GM12878 (cell line): ENCODE measurements at regions not wholly inside any gene's neighbourhood (a gene's known extent, or its start where the extent isn't known, plus 50 kb on each side); places are given as distances from the start of the nearest gene placed in this dataset.

Source experiments
- ATAC-seq: fragments of 200-7000 bp; cut with Tn5 transposase; 3 replicates; pipeline ENCODE4 v1.9.1; 2020; ENCODE audit warnings: mild to moderate bottlenecking, moderate library complexity
- BruUV-seq: library from RNA; stranded (reverse); fragments of 400-500 nt; replicated peaks from 2 replicates; lab custom pipeline; 2021; lab: Mats Ljungman, UMichigan
- CTCF ChIA-PET: fragments of 300-600 bp; sonication (Branson Sonifier 250); formaldehyde crosslinking; extraction: SDS; loops from one replicate; lab custom pipeline; 2021; ENCODE audit warnings: inconsistent platforms; lab: Yijun Ruan, JAX
- POLR2A ChIA-PET: fragments of 350-600 bp; formaldehyde crosslinking; extraction: SDS; loops from one replicate; lab custom pipeline; 2021; ENCODE audit warnings: inconsistent platforms; lab: Charles Lee
- RAD21 ChIA-PET: fragments of 300-600 bp; sonication (Branson Sonifier 250); formaldehyde crosslinking; loops from one replicate; lab custom pipeline; 2023; ENCODE audit warnings: antibody characterized with exemption; ENCODE audit not compliant: unreplicated experiment; lab: Charles Lee
- SMC1A ChIA-PET: fragments of 300-600 bp; sonication (Branson Sonifier 250); formaldehyde crosslinking; loops from one replicate; lab custom pipeline; 2023; ENCODE audit not compliant: unreplicated experiment, uncharacterized antibody; lab: Charles Lee
- DNase-seq: peaks from one replicate; pipeline ENCODE4 v3.0.0-alpha.2; 2011; ENCODE audit warnings: low read depth, low spot score
- FAIRE-seq: peaks from 3 replicates; lab custom pipeline; 2011; peaks lifted over from hg19 to GRCh38; lab: Jason Lieb, UNC
- H2AFZ ChIP-seq: 2 replicates; pipeline ENCODE4 v1.6.0; 2011; ENCODE audit warnings: low read depth, low read length, control low read depth; ENCODE audit not compliant: control insufficient read depth
- H3K27ac ChIP-seq: 2 replicates; pipeline ENCODE4 v1.5.1; 2011; ENCODE audit warnings: control low read depth; ENCODE audit not compliant: control insufficient read depth, insufficient read depth
- H3K27me3 ChIP-seq, 2 experiments: replicated peaks in 1 of 2; 2 replicates each; pipeline versions ENCODE4 v1.6.0 to v1.6.1; 2011; ENCODE audit warnings: low read length in 1 of 2; ENCODE audit not compliant: control insufficient read depth in 2 of 2, insufficient read depth in 2 of 2
- H3K36me3 ChIP-seq, 2 experiments: 2 replicates each; pipeline ENCODE4 v1.5.1; 2011; ENCODE audit warnings: low read length in 1 of 2; ENCODE audit not compliant: control insufficient read depth in 2 of 2, insufficient read depth in 2 of 2
- H3K4me1 ChIP-seq: 2 replicates; pipeline ENCODE4 v1.6.1; 2011; ENCODE audit warnings: mild to moderate bottlenecking, low read length, moderate library complexity, mixed read lengths; ENCODE audit not compliant: control insufficient read depth, insufficient read depth
- H3K4me2 ChIP-seq: 2 replicates; pipeline ENCODE4 v1.6.0; 2011; ENCODE audit warnings: control low read depth; ENCODE audit not compliant: control insufficient read depth, insufficient read depth
- H3K4me3 ChIP-seq: fragments of 200-600 bp; sonication (generic); 2 replicates; pipeline ENCODE4 v1.5.1; 2016
- H3K79me2 ChIP-seq: 2 replicates; pipeline ENCODE4 v1.6.0; 2011; ENCODE audit warnings: low read length; ENCODE audit not compliant: control insufficient read depth, insufficient read depth
- H3K9ac ChIP-seq: 2 replicates; pipeline ENCODE4 v1.8.0; 2011; ENCODE audit warnings: low read length, control low read depth, mixed read lengths; ENCODE audit not compliant: control insufficient read depth, insufficient read depth
- H3K9me3 ChIP-seq: replicated peaks from 3 replicates; pipeline ENCODE4 v1.5.1; 2011; ENCODE audit warnings: mild to moderate bottlenecking, low read length; ENCODE audit not compliant: control insufficient read depth, insufficient read depth
- H4K20me1 ChIP-seq: 2 replicates; pipeline ENCODE4 v1.6.0; 2011; ENCODE audit not compliant: control insufficient read depth, insufficient read depth
- CBFB ChIP-seq: IDR thresholded peaks from 2 replicates; pipeline ENCODE4 v1.6.1; 2016; ENCODE audit warnings: antibody characterized with exemption, low read depth
- CREB1 ChIP-seq: IDR thresholded peaks from 2 replicates; pipeline ENCODE4 v1.6.1; 2012; ENCODE audit warnings: low read depth, mild to moderate bottlenecking, inconsistent platforms
- E2F8 ChIP-seq: fragments of 450-650 bp; IDR thresholded peaks from 2 replicates; pipeline ENCODE4 v1.6.1; 2018; ENCODE audit warnings: mild to moderate bottlenecking, low read depth, moderate library complexity; ENCODE audit not compliant: partially characterized antibody
- ETV6 ChIP-seq, 2 experiments: fragments of 450-650 bp in 1 of 2; IDR thresholded peaks in 1 of 2; conservative IDR thresholded peaks in 1 of 2; 2 replicates each; pipeline ENCODE4 v1.6.1; 2014; ENCODE audit warnings: antibody characterized with exemption in 1 of 2, borderline replicate concordance in 1 of 2, low read depth in 1 of 2, mild to moderate bottlenecking in 1 of 2, moderate library complexity in 1 of 2
- IKZF1 ChIP-seq: fragments of 450-650 bp; conservative IDR thresholded peaks from 2 replicates; pipeline ENCODE4 v1.6.1; 2017; ENCODE audit warnings: antibody characterized with exemption, mild to moderate bottlenecking
- IKZF2 ChIP-seq, 2 experiments: fragments of 450-650 bp; IDR thresholded peaks; 2 replicates each; pipeline ENCODE4 v1.6.1; 2017; ENCODE audit warnings: mild to moderate bottlenecking in 2 of 2, moderate library complexity in 2 of 2
- IRF4 ChIP-seq: IDR thresholded peaks from 2 replicates; pipeline ENCODE4 v1.6.1; 2011; ENCODE audit warnings: low read depth, low read length
- JUNB ChIP-seq: IDR thresholded peaks from 2 replicates; pipeline ENCODE4 v1.6.1; 2016; ENCODE audit warnings: antibody characterized with exemption, mild to moderate bottlenecking
- MTA2 ChIP-seq: fragments of 450-650 bp; IDR thresholded peaks from 2 replicates; pipeline ENCODE4 v1.6.1; 2016; ENCODE audit warnings: low read depth, mild to moderate bottlenecking, moderate library complexity
- MYB ChIP-seq: fragments of 150-350 bp; IDR thresholded peaks from 2 replicates; pipeline ENCODE4 v1.6.1; 2014; ENCODE audit warnings: mild to moderate bottlenecking, low read depth, low read length, borderline replicate concordance
- NR2F1 ChIP-seq: fragments of 450-650 bp; conservative IDR thresholded peaks from 2 replicates; pipeline ENCODE4 v1.6.1; 2017; ENCODE audit warnings: mild to moderate bottlenecking
- whole genome bisulfite sequencing: methylation state at CpG from one replicate; pipeline ENCODE4 v1.1.6; 2016; ENCODE audit warnings: low lambda C conversion rate; ENCODE audit not compliant: insufficient replicate concordance, insufficient coverage; ENCODE audit errors: missing lambda C conversion rate; 5-methylcytosine and 5-hydroxymethylcytosine counted together
- in situ Hi-C: fragments of 300-500 bp; cut with MboI; formaldehyde crosslinking; loops from 9 replicates; pipeline ENCODE4 v1.14.3; 2018; ENCODE audit warnings: mixed read lengths
- intact Hi-C: fragments of 100-400 bp; cut with micrococcal nuclease; formaldehyde crosslinking; loops from one replicate; pipeline ENCODE4 v1.14.2; 2022; ENCODE audit not compliant: unreplicated experiment
- TF ChIP-seq, protein P1 (sequence below): fragments of 450-650 bp; IDR thresholded peaks from 2 replicates; pipeline ENCODE4 v1.6.1; 2016; ENCODE audit warnings: mild to moderate bottlenecking, moderate library complexity, borderline replicate concordance

DNA sequence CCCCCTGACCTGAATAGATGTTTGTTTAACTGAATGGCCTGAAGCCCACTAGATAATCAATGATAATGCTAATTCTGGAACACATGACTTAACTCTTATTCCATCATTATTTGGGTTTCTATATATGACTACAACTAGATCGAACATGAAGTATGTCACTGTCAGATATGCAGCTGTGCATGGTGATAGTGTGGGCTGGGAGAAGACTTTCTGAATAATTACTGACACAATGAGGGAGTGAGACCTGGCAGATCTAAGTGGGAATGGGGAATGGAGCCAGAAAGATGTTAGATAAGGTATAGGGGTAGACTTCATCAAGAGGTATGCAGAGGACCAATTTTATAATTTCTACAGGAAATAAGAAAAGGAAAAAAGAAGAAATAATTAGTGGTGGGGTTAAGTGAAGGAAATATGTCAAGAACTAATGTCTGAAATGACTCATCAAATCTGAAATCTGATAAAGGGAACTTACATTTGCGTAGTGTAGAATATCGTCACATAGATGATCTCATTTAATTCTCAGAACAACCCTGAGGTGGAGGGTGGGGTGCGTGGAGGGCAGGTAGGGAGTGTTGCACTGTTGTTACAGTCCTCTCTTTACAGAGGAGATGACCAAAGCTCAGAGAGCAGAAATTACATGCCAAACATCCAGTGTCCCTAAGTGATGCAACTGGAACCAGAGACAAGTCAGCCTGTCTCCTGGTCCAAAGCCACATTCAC, 68.2 kb upstream of the EED start (continued):
- TF ChIP-seq CBFB = no peak
- peak; percentile 92 for TF ChIP-seq JUNB
- TF ChIP-seq CREB1 = peak; percentile 88
- peak; percentile 90 for TF ChIP-seq MTA2
- TF ChIP-seq IKZF2 (IDR thresholded peaks at IDR 0.05) = peak; percentile 59 to 77; a peak in 3 of 4 replicates
- 0 out of 2 replicates have a peak, but pooled peaks have one; percentile 40 for TF ChIP-seq NR2F1
- TF ChIP-seq ETV6 (conservative IDR thresholded peaks at IDR 0.05 in 1 of 2, IDR thresholded peaks at IDR 0.05 in 1 of 2; ENCODE audit: borderline replicate concordance in 1 of 2, low read depth in 1 of 2) = peak in 1 of 2 experiments; percentile 93; a peak in 2 of 4 replicates

DNA sequence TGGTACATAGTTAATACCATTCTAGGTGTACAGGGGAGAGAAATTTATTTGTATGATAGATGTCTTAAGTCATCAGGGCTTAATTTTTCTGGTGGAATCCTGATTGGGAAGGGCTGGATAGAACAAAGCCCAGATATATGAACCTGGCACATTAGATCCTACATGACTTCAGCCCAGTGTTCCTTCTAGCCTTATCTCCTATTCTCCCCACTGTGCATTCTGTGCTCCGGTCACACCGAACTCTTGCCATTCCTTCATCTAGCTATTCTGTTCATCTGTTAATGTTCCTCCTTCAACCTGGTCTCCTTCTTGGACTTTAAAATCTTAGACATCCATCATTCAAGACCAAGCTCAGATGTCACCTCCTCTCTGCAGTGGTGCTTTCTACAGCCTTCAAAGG, 68.9 kb upstream of the EED start:
- ChIA-PET CTCF (interaction anchor here (1.2 kb wide), 2 partner anchors 11 to 14 kb away, joined by 3 to 4 read pairs; no protein-coding TSS in a partner anchor), SMC1A (interaction anchor here (0.7 to 1.2 kb wide), 2 partner anchors 9 to 599 kb away, joined by 3 to 4 read pairs; no protein-coding TSS in a partner anchor), POLR2A (no interaction called here), RAD21 (no interaction called here)
- 92% methylated on average over 2 of the region's 2 CpGs for WGBS
- DNase-seq (no peak), ATAC-seq (no peak), FAIRE-seq (no peak)
- in situ Hi-C loops = no loop called here
- no peaks in the 10 kb centered on the region for H3K27me3 ChIP-seq
- no peaks in the 10 kb centered on the region for H3K36me3 ChIP-seq
- intact Hi-C loops = no loop called here
- no peak overlapping the region for H3K27ac ChIP-seq
- no peak overlapping the region for H2AFZ ChIP-seq
- H3K4me3 ChIP-seq = no peak overlapping the region
- no peaks in the 10 kb centered on the region for H3K9me3 ChIP-seq
- no TSS peak for BruUV-seq
- H3K4me2 ChIP-seq = no peak overlapping the region
- H3K9ac ChIP-seq = no peak overlapping the region
- H3K79me2 ChIP-seq = no peaks in the 10 kb centered on the region
- no peaks in the 10 kb centered on the region for H4K20me1 ChIP-seq
- no peaks in the 10 kb centered on the region for H3K4me1 ChIP-seq
- TF ChIP-seq, protein P1, sequence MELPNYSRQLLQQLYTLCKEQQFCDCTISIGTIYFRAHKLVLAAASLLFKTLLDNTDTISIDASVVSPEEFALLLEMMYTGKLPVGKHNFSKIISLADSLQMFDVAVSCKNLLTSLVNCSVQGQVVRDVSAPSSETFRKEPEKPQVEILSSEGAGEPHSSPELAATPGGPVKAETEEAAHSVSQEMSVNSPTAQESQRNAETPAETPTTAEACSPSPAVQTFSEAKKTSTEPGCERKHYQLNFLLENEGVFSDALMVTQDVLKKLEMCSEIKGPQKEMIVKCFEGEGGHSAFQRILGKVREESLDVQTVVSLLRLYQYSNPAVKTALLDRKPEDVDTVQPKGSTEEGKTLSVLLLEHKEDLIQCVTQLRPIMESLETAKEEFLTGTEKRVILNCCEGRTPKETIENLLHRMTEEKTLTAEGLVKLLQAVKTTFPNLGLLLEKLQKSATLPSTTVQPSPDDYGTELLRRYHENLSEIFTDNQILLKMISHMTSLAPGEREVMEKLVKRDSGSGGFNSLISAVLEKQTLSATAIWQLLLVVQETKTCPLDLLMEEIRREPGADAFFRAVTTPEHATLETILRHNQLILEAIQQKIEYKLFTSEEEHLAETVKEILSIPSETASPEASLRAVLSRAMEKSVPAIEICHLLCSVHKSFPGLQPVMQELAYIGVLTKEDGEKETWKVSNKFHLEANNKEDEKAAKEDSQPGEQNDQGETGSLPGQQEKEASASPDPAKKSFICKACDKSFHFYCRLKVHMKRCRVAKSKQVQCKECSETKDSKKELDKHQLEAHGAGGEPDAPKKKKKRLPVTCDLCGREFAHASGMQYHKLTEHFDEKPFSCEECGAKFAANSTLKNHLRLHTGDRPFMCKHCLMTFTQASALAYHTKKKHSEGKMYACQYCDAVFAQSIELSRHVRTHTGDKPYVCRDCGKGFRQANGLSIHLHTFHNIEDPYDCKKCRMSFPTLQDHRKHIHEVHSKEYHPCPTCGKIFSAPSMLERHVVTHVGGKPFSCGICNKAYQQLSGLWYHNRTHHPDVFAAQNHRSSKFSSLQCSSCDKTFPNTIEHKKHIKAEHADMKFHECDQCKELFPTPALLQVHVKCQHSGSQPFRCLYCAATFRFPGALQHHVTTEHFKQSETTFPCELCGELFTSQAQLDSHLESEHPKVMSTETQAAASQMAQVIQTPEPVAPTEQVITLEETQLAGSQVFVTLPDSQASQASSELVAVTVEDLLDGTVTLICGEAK = no peak
- TF ChIP-seq IKZF1 = no peak
- TF ChIP-seq IRF4 = no peak
- no peak for TF ChIP-seq E2F8
- no peak for TF ChIP-seq MYB
